GM18873 (cell line): ENCODE measurements at regions not wholly inside any gene's neighbourhood (a gene's known extent, or its start where the extent isn't known, plus 50 kb on each side); places are given as distances from the start of the nearest gene placed in this dataset.

ENCODE experiments used
- ATAC-seq: cut with Tn5 transposase; IDR thresholded peaks from one replicate; pipeline ENCODE4 v1.9.1; 2021; ENCODE audit warnings: mild to moderate bottlenecking, moderate library complexity, moderate number of reproducible peaks; ENCODE audit not compliant: unreplicated experiment, low FRiP score

- no peak for ATAC-seq
Measured at GRCh38 chr1:168958562-168959289, 147.8 kb upstream of the ATP1B1 start.

GRCh38 chr1:168959382-168959781 is 147.1 kb upstream of the ATP1B1 start:
- no peak for ATAC-seq

DNA sequence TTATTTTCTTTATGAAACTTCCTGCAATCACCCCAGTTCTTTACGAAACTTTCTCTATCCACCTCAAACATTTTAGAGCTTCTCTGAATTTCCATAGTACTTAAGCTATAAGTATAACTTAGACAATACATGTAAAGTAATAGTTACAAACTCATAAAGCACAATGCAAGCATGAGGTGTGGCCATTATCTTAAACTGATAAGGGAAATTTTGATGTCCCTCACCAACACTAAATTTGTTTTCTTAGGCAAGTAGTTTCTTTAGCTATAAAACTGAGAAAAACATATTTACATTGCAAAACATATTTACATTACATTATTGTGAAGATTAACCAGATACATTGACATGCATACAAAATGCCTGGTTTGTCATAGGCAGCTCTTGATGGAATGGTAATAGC is 146.4 kb upstream of the ATP1B1 start:
- ATAC-seq, result no peak

DNA sequence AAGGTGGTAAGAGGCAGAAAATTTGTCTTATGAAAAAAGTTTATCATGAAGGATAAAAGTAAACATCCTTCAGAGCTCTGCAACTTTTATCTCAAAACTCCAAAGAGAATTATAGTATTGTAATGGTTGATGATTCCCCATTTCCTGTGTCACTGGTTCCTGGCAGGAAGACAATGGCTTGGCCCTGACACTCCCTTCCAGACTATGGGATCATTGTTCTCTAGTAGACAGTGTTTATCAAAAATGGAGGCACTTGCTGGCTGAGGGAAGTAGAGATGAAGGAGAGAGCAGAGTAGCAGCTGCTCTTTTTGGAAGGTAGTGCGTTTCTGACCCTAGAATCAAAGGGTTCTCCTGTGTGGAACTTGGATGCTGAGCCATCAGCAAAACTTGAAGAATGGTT is 145.9 kb upstream of the ATP1B1 start:
- no peak for ATAC-seq

DNA sequence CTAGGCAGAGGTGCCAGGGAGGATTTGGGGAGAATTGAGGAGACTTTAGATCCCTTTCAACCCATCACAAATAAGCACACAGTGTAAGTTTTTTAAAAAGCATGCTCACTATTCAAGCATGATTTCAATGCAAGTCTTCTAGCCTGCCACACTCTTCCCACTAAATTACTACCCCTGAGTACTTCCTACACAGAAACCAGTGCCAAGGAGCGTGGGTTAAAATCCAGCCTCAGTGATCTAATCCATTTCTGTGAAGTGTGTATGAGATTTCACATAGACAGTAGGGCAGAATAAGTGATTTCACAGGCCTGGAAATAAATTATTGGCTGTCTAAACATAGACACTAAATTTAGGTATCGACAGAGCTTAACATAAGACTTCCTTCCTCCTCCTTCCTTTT is 142.9 kb upstream of the ATP1B1 start:
- no peak for ATAC-seq

DNA sequence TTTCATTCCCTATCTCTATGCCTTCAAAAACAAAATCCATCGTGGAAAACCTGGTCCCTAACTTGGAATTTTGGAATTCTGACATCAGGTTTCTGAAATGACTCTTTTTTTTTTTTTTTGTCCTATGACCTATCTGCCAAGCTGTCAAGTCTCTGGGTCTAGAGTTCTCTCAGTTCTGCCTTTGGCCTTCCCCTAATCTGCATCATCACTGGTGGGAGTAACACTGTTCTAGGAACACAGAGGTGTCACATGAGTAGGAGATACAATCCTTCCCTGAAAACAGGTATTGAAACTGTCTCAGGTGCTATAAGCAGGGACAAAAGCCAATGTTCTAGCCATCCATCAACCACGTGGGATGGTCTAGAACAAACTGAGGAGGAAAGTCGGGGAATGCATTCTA is 142.0 kb upstream of the ATP1B1 start:
- ATAC-seq, result no peak

- ATAC-seq, result no peak
Measured at GRCh38 chr1:168966217-168966616, 140.3 kb upstream of the ATP1B1 start.

DNA sequence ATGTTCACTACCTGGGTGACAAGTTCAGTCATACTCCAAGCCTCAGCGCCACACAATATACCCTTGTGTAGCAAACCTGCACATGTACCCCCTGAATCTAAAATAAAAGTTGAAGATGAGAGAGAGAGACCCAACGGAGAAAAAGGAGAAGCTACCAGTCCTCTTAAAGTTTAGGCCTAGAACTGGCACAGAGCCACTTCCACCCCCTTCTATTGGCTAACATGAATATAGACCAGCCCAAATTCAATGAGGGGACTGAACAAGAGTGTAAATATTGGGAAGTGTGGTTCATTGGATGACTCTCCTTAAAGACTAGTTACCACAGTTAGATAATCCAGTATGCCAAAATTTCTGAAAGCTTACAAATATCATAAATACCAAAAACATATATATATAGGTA is 139.9 kb upstream of the ATP1B1 start:
- ATAC-seq, result no peak

- ATAC-seq, result no peak
Measured at GRCh38 chr1:168970926-168971659, 135.4 kb upstream of the ATP1B1 start.

DNA sequence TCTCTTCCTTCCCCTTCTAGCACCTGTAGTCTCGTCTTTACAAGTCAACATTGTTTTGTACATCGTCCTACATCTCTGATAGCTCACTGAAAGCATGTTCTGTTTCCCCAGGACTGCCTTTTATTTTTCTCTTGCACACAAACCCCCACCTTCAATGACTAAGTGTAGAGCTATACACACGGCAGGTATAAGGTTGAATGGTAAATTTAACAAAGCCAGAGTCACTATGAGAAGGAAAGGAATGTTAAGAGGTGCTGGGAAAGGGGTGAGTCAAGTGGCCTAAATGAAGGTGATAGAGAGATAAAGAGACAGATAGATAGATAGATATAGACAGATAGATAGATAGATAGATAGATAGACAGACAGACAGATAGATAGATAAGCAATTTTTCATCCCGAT is 134.3 kb upstream of the ATP1B1 start:
- ATAC-seq, result no peak

- ATAC-seq, result no peak
Measured at GRCh38 chr1:168972887-168973286, 133.6 kb upstream of the ATP1B1 start.

GRCh38 chr1:168974117-168974516 is 132.4 kb upstream of the ATP1B1 start:
- ATAC-seq, result no peak

DNA sequence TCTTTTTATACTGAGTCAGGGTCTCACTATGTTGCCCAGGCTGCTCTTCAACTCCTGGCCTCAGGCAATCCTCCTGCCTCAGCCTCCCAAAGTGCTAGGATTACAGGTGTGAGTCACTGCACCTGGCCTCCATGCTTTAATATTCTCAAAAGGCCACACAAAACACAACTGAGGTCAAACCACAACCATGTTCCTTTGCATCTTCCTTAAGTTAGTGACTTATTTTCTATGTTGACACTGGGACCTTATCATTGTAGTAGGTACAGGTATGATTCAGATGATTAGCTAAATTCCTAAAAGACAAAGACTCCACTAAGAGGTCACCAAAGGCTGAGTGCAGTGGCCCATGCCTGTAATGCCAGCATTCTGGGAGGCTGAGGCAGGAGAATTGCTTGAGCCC is 131.9 kb upstream of the ATP1B1 start:
- ATAC-seq, result no peak

- ATAC-seq, result no peak
Measured at GRCh38 chr1:168976267-168976666, 130.2 kb upstream of the ATP1B1 start.

DNA sequence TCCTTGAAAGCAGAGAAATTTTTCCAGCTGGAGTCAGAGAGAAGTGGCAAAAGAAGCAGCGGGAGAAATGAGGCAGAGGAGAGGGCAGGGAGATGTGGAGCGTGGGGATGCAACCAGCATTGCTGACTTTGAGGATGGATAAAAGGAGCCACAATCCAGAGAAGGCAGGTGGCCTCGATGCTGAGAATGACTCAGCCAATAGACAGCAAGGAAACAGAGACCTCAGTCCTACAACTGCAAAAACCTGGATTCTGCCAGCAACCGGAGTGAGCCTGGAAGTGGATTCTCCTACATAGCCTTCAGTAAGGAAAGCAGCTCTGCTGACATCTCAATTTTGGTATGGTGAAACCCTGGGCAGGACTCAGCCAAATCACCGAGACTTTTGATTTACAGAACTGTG is 128.9 kb upstream of the ATP1B1 start:
- no peak for ATAC-seq

DNA sequence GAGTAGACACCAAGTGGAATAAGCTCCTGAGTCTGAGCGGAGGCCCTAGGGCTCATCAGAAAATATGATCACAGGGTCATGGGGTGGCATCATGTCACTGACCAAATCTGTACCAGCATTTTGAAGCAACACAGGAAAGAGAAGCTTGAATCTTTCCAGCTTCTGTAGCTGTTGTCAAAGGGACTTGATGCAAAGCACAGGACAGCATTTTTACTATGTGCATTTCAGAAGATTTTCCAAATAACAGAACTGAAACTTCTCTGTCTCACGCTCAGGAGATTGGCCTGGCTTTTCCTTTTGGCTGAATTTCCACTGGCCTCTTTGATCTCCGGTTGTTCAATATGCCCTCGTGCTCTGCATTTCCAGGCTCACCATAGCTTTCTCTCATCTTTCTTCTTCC is 127.2 kb upstream of the ATP1B1 start:
- ATAC-seq, result no peak

- no peak for ATAC-seq
Measured at GRCh38 chr1:168980180-168980579, 126.3 kb upstream of the ATP1B1 start.

- no peak for ATAC-seq
Measured at GRCh38 chr1:168980656-168981055, 125.8 kb upstream of the ATP1B1 start.

DNA sequence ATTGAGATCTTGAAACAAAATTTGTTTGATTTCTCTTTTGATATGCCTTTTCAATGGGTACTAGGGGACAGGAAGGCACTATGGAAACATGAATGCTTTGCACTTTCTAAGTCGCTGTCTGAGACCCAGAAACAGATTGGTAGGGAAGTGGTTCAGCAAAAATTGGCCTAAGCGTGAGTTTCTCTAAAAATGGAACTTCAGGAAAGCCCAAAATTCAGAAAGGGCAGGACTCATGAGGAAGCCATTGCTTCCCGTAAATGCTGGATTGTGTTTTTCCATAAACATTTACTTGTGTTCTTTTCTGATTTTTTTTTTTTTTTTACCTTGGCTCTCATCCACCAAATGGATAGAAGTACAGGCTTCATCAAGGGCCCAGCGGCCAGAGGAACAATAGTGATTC is 123.7 kb upstream of the ATP1B1 start:
- ATAC-seq, result no peak

DNA sequence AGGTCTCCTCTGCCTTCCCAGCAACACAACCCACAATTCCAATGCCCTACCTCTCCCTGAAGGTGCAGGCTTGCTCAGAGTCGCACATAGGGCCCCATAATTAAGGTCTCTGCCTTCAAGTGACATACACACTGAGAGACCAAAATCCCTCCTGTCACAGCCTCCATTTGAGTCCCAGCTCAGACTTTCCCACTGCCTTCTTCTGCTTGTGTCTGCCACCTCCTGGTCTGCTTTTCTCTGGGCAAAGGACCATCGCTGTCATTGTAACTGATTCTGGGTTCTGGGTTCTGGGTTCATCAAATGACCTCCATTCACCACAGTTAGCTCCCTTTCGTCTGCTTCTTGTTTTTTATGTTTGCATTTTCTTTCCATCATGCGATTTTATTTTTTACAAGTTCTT is 119.2 kb upstream of the ATP1B1 start:
- no peak for ATAC-seq

- ATAC-seq, result no peak
Measured at GRCh38 chr1:168987923-168988322, 118.6 kb upstream of the ATP1B1 start.

DNA sequence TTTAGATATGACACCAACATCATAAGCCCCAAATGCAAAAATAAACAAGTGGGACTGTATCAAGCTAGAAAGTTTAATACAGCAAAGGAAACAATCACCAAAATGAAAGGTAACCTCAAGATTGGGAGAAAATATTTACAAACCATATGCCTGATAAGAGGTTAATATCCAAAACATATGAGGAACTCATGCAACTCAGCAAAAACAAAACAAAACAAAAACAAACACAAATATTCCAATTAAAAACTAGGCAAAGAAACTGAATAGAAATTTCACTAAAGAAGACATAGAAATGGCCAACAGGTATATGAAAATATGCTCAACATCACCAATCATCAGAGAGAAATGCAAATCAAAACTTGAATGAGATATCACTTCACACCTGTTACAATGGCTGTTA is 116.5 kb upstream of the ATP1B1 start:
- ATAC-seq, result no peak
